ENCODE measurements at regions not wholly inside any gene's neighbourhood (a gene's known extent, or its start where the extent isn't known, plus 50 kb on each side); places are given as distances from the start of the nearest gene placed in this dataset.
"Not testable (repeated sequence)": the region's sequence is repeated elsewhere in the genome, so short reads cannot be mapped to it uniquely, and the experiment has no call there.

GRCh38 chr10:78212060-78212785, 178.6 kb downstream of the RPS24 start:
- no peak for DNase-seq

- no peak for DNase-seq
Measured at GRCh38 chr10:78212786-78213175, 179.1 kb downstream of the RPS24 start.

- no peak for DNase-seq
Measured at GRCh38 chr10:78214955-78215354, 181.3 kb downstream of the RPS24 start.

- peak; percentile 28 for DNase-seq
Measured at GRCh38 chr10:78215645-78216044, 182.0 kb downstream of the RPS24 start.

- no peak for DNase-seq
Measured at GRCh38 chr10:78217336-78217735, 183.7 kb downstream of the RPS24 start.

- no peak for DNase-seq
Measured at GRCh38 chr10:78218798-78219490, 185.3 kb downstream of the RPS24 start.

- not testable (repeated sequence) for DNase-seq
Measured at GRCh38 chr10:78219568-78219967, 185.9 kb downstream of the RPS24 start.

- no peak for DNase-seq
Measured at GRCh38 chr10:78220781-78221180, 187.1 kb downstream of the RPS24 start.

GRCh38 chr10:78222096-78222790, 188.6 kb downstream of the RPS24 start:
- DNase-seq = no peak

GRCh38 chr10:78223088-78223487, 189.4 kb downstream of the RPS24 start:
- DNase-seq = no peak

GRCh38 chr10:78224602-78225001, 190.9 kb downstream of the RPS24 start:
- no peak for DNase-seq

GRCh38 chr10:78225594-78225993, 191.9 kb downstream of the RPS24 start:
- DNase-seq = no peak

- no peak for DNase-seq
Measured at GRCh38 chr10:78229489-78229888, 195.8 kb downstream of the RPS24 start.

- DNase-seq = no peak
Measured at GRCh38 chr10:78229950-78230675, 196.4 kb downstream of the RPS24 start.

GRCh38 chr10:78231327-78231726, 197.7 kb downstream of the RPS24 start:
- no peak for DNase-seq

GRCh38 chr10:78231939-78232338, 198.3 kb downstream of the RPS24 start:
- peak; percentile 16 for DNase-seq

- no peak for DNase-seq
Measured at GRCh38 chr10:78236416-78237015, 202.9 kb downstream of the RPS24 start.

- not testable (repeated sequence) for DNase-seq
Measured at GRCh38 chr10:78237951-78238350, 204.3 kb downstream of the RPS24 start.

- no peak for DNase-seq
Measured at GRCh38 chr10:78247266-78247665, 213.6 kb downstream of the RPS24 start.

- no peak for DNase-seq
Measured at GRCh38 chr10:78247821-78248220, 214.2 kb downstream of the RPS24 start.

GRCh38 chr10:78248651-78249464, 215.2 kb downstream of the RPS24 start:
- peak; percentile 53 for DNase-seq

GRCh38 chr10:78249690-78250089, 216.0 kb downstream of the RPS24 start:
- no peak for DNase-seq
